BLaER1 treated with 17β-estradiol and CSF1 and Interleukin-3, amounts not matched to agents 10 nM and 100 nM (cell line): ENCODE measurements at regions not wholly inside any gene's neighbourhood (a gene's known extent, or its start where the extent isn't known, plus 50 kb on each side); places are given as distances from the start of the nearest gene placed in this dataset.
"Not testable (repeated sequence)": the region's sequence is repeated elsewhere in the genome, so short reads cannot be mapped to it uniquely, and the experiment has no call there.

Experiments used
- H3K27ac ChIP-seq, 11 experiments: shearing (Covaris generic); formaldehyde crosslinking; 2 replicates each; pipeline ENCODE4 v1.8.1; 2022
- H3K27me3 ChIP-seq, 11 experiments: shearing (Covaris generic); formaldehyde crosslinking; 2 replicates each; pipeline ENCODE4 v1.8.1; 2022
- H3K36me3 ChIP-seq, 11 experiments: shearing (Covaris generic); formaldehyde crosslinking; 2 replicates each; pipeline ENCODE4 v1.8.1; 2022
- H3K4me1 ChIP-seq, 10 experiments: shearing (Covaris generic); formaldehyde crosslinking; 2 replicates each; pipeline ENCODE4 v1.8.1; 2022
- H3K4me2 ChIP-seq, 11 experiments: shearing (Covaris generic); formaldehyde crosslinking; 2 replicates each; pipeline ENCODE4 v1.8.1; 2022
- H3K4me3 ChIP-seq, 10 experiments: shearing (Covaris generic); formaldehyde crosslinking; 2 replicates each; pipeline ENCODE4 v1.8.1; 2022
- H3K9ac ChIP-seq, 11 experiments: shearing (Covaris generic); formaldehyde crosslinking; 2 replicates each; pipeline ENCODE4 v1.8.1; 2022
- H3K9me3 ChIP-seq, 11 experiments: shearing (Covaris generic); formaldehyde crosslinking; replicated peaks in 1 of 11; 2 replicates each; pipeline ENCODE4 v1.8.1; 2022
- H4K20me1 ChIP-seq, 11 experiments: shearing (Covaris generic); formaldehyde crosslinking; 2 replicates each; pipeline ENCODE4 v1.8.1; 2022
- Cebpa-rat ChIP-seq, 11 experiments: shearing (Covaris generic); IDR thresholded peaks; 2 replicates each; pipeline ENCODE4 v1.8.1; 2022

DNA sequence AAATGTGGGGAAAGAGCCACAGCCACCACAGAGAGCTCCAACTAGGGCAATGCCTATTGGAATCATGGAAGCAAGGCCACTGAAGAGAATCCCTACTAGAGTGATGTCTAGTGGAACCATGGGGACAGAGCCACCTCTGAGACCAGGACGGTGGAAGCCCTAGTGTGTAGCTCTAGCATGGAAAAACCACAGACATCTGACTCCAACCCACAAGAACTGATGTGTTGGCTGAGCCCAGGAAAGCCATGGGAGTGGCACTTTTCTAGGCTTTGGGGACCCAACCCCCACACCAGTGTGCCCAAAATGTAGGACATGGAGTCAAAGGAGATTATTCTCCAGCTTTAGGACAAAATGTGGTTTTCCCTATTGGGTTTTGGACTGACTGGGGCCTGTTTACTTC lies 721.9 kb downstream of the BRINP1 start:
- no peak overlapping the region for H3K4me3 ChIP-seq
- no peaks in the 10 kb centered on the region for H3K27me3 ChIP-seq
- H3K4me2 ChIP-seq, result no peak overlapping the region
- no peak overlapping the region for H3K27ac ChIP-seq
- H3K4me1 ChIP-seq, result no peaks in the 10 kb centered on the region
- no peak overlapping the region for H3K9ac ChIP-seq
- TF ChIP-seq Cebpa-rat (IDR thresholded peaks at IDR 0.05), result no peak
- no peaks in the 10 kb centered on the region for H4K20me1 ChIP-seq
- no peaks in the 10 kb centered on the region for H3K36me3 ChIP-seq
- H3K9me3 ChIP-seq, result peaks cover 11 to 23% (median 19%) of the 10 kb centered on the region in 11 experiments

DNA sequence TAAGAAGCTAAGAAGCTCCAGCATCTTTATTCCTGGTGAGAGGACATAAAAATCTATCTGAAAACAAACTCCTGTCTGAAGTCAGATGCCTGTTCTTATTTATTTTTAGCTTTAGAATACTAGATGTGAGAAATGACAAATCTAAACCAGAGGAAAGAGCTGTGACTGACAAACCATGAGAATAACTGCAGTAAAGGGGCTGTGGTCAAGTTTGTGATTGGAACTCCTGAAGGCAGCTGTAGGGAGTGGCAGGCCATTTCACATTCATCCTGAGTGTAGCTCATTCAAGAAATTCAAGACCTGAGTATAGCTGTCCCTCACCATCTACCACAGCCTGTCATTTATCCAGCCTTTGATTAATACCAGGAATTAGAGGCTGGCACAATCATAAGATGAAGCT lies 718.8 kb downstream of the BRINP1 start:
- H3K9me3 ChIP-seq, result peaks cover 10 to 21% (median 18%) of the 10 kb centered on the region in 11 experiments
- H3K4me1 ChIP-seq, result no peaks in the 10 kb centered on the region
- no peaks in the 10 kb centered on the region for H3K36me3 ChIP-seq
- no peaks in the 10 kb centered on the region for H4K20me1 ChIP-seq
- H3K27me3 ChIP-seq, result no peaks in the 10 kb centered on the region
- TF ChIP-seq Cebpa-rat (IDR thresholded peaks at IDR 0.05), result no peak
- no peak overlapping the region for H3K27ac ChIP-seq
- H3K4me2 ChIP-seq, result no peak overlapping the region
- no peak overlapping the region for H3K9ac ChIP-seq
- no peak overlapping the region for H3K4me3 ChIP-seq

- H4K20me1 ChIP-seq, result no peaks in the 10 kb centered on the region
- no peak overlapping the region for H3K4me3 ChIP-seq
- H3K36me3 ChIP-seq, result no peaks in the 10 kb centered on the region
- peaks cover 0 to 10% (median 8%) of the 10 kb centered on the region in 11 experiments; a peak in 16 of 22 replicates for H3K9me3 ChIP-seq
- no peak for TF ChIP-seq Cebpa-rat (IDR thresholded peaks at IDR 0.05)
- no peak overlapping the region for H3K4me2 ChIP-seq
- H3K9ac ChIP-seq, result no peak overlapping the region
- no peak overlapping the region for H3K27ac ChIP-seq
- no peaks in the 10 kb centered on the region for H3K4me1 ChIP-seq
- no peaks in the 10 kb centered on the region for H3K27me3 ChIP-seq
These were observed 717.7 kb downstream of the BRINP1 start for GRCh38 chr9:118651511-118651910.

GRCh38 chr9:118652258-118652657 lies 717.0 kb downstream of the BRINP1 start:
- no peak overlapping the region for H3K27ac ChIP-seq
- H3K4me1 ChIP-seq, result no peaks in the 10 kb centered on the region
- no peak overlapping the region for H3K9ac ChIP-seq
- H3K4me3 ChIP-seq, result no peak overlapping the region
- H3K36me3 ChIP-seq, result no peaks in the 10 kb centered on the region
- no peaks in the 10 kb centered on the region for H3K27me3 ChIP-seq
- no peak for TF ChIP-seq Cebpa-rat (IDR thresholded peaks at IDR 0.05)
- H4K20me1 ChIP-seq, result no peaks in the 10 kb centered on the region
- H3K4me2 ChIP-seq, result no peak overlapping the region
- peaks cover 0 to 3% (median under 1%) of the 10 kb centered on the region in 11 experiments; a peak in 5 of 22 replicates for H3K9me3 ChIP-seq

GRCh38 chr9:118652912-118653311 lies 716.3 kb downstream of the BRINP1 start:
- H3K4me3 ChIP-seq, result no peak overlapping the region
- no peaks in the 10 kb centered on the region for H3K27me3 ChIP-seq
- no peak for TF ChIP-seq Cebpa-rat (IDR thresholded peaks at IDR 0.05)
- H4K20me1 ChIP-seq, result no peaks in the 10 kb centered on the region
- no peaks in the 10 kb centered on the region for H3K4me1 ChIP-seq
- no peak overlapping the region for H3K4me2 ChIP-seq
- H3K9me3 ChIP-seq, result no peaks in the 10 kb centered on the region
- H3K9ac ChIP-seq, result no peak overlapping the region
- no peaks in the 10 kb centered on the region for H3K36me3 ChIP-seq
- H3K27ac ChIP-seq, result no peak overlapping the region

GRCh38 chr9:118659011-118659410 lies 710.2 kb downstream of the BRINP1 start:
- Histone ChIP-seq H3K36me3 (no peaks in the 10 kb centered on the region), H3K4me2 (no peak overlapping the region), H3K4me3 (no peak overlapping the region), H4K20me1 (no peaks in the 10 kb centered on the region), H3K27ac (no peak overlapping the region), H3K27me3 (no peaks in the 10 kb centered on the region), H3K9ac (no peak overlapping the region), H3K4me1 (no peaks in the 10 kb centered on the region), H3K9me3 (no peaks in the 10 kb centered on the region)
- no peak for TF ChIP-seq Cebpa-rat (IDR thresholded peaks at IDR 0.05)

DNA sequence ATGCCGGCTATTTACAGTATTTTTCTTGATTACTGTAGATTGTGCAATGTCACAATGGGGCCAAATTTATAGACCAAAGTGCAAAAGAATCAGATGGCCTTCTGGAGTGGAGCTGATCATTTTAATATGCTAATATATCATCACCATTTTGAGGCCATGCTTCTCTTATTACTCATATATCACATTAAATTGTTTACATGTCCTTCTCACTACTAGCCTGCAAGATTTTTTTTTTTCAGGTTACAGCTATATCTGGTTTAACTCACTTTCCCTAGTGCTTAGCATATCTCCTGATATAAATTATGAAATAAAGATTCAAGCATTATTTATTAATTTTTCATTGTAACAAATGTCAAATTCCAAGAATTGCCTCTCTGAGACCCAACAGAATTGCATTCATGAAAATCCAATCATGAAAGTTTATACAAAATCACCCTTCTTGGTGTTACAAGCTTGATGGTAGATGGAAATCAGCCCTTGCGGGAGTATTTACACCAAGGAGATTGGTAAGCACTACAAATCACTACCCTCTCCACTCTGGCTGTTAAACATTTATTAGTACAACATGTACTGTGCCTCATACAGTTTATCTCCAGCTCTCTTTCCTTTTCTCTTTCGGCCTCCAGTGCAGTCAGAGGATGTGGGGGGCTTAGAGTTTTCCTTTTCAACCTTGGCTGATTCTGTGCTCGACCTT lies 703.9 kb downstream of the BRINP1 start:
- Histone ChIP-seq H3K36me3 (no peaks in the 10 kb centered on the region), H3K27me3 (no peaks in the 10 kb centered on the region), H3K9me3 (no peaks in the 10 kb centered on the region), H3K4me2 (no peak overlapping the region), H4K20me1 (no peaks in the 10 kb centered on the region), H3K27ac (no peak overlapping the region), H3K9ac (no peak overlapping the region), H3K4me3 (no peak overlapping the region), H3K4me1 (no peaks in the 10 kb centered on the region)
- no peak for TF ChIP-seq Cebpa-rat (IDR thresholded peaks at IDR 0.05)

DNA sequence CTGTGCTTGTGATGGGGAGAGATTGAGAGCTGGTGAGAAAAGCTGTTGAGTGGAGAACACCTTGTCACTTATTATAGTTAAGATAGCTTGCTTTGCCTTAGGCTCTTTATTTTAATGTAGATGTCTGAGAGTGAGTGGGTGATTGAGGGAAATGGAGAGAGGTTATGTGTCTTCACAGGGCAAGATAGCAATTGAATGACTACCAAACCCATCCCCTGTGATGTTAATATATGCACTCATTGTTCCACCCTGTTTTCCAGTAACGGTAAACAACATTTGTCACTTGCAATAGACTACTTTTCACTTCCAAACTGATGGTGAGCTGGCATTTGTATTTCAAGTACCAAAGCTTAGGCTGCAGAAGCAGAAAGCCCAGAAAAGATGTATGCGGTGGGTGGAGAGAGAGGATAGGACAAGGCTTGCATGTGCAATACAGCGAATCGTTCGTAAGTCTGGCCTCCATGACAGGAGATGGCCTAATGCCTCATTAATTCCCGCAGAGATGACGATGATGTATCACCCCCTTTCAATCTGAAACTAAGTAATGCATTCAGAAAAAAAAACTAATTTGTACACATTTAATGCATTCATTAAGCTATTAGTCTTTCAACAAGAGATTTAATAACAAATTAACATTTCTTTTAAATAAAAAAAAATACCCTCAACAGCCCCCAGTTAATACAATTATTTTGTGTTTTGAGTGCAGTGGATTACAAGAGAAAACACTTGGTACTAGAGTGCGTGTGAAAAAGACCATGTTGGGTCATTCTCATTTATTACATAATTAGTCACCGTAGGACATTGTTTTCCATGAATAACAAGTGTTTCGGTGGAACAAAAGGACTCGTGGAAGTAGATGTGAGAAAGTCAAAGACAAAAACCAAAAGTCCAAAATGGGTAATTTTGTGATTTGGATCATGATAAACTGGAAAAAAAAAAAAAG lies 699.0 kb downstream of the BRINP1 start:
- Histone ChIP-seq H3K27ac (no peak overlapping the region), H3K36me3 (no peaks in the 10 kb centered on the region), H3K9me3 (no peaks in the 10 kb centered on the region), H3K27me3 (no peaks in the 10 kb centered on the region), H3K4me2 (no peak overlapping the region), H3K4me3 (no peak overlapping the region), H3K4me1 (no peaks in the 10 kb centered on the region), H3K9ac (no peak overlapping the region), H4K20me1 (no peaks in the 10 kb centered on the region)
- no peak for TF ChIP-seq Cebpa-rat (IDR thresholded peaks at IDR 0.05)

- Histone ChIP-seq H3K4me3 (no peak overlapping the region), H3K36me3 (no peaks in the 10 kb centered on the region), H3K4me2 (no peak overlapping the region), H3K27me3 (no peaks in the 10 kb centered on the region), H3K4me1 (no peaks in the 10 kb centered on the region), H3K9me3 (peaks cover 0 to 11% (median 7%) of the 10 kb centered on the region in 11 experiments; a peak in 13 of 22 replicates), H3K27ac (no peak overlapping the region), H3K9ac (no peak overlapping the region), H4K20me1 (no peaks in the 10 kb centered on the region)
- TF ChIP-seq Cebpa-rat (IDR thresholded peaks at IDR 0.05), result no peak
These were observed 694.3 kb downstream of the BRINP1 start for GRCh38 chr9:118674942-118675341.

- not testable (repeated sequence) for H3K27me3 ChIP-seq, H3K27ac ChIP-seq, H3K36me3 ChIP-seq, H3K9ac ChIP-seq, H3K4me3 ChIP-seq, H3K4me2 ChIP-seq, H4K20me1 ChIP-seq, H3K4me1 ChIP-seq
- H3K9me3 ChIP-seq, result peaks cover 0 to 11% (median 7%) of the 10 kb centered on the region in 11 experiments; a peak in 13 of 22 replicates
These were observed 691.1 kb downstream of the BRINP1 start for GRCh38 chr9:118677936-118678653.
